K562 (cell line): ENCODE measurements at regions not wholly inside any gene's neighbourhood (a gene's known extent, or its start where the extent isn't known, plus 50 kb on each side); places are given as distances from the start of the nearest gene placed in this dataset.

Source experiments
- ATAC-seq: fragments of 200-7000 bp; cut with Tn5 transposase; 3 replicates; pipeline ENCODE4 v1.9.1; 2020; ENCODE audit warnings: moderate library complexity
- BruUV-seq: library from RNA; stranded (reverse); fragments of 400-500 nt; replicated peaks from 2 replicates; lab custom pipeline; 2021; lab: Mats Ljungman, UMichigan
- CTCF ChIA-PET: fragments of 300-600 bp; formaldehyde crosslinking; extraction: SDS; loops from one replicate; lab custom pipeline; 2021; ENCODE audit warnings: low intra/inter-chr PET ratio; lab: Yijun Ruan, JAX
- POLR2A ChIA-PET: fragments of 300-600, 350-650 bp; sonication (Branson Sonifier 250); formaldehyde crosslinking; extraction: SDS; loops from one replicate; lab custom pipeline; 2021; ENCODE audit warnings: antibody characterized with exemption, inconsistent platforms; lab: Yijun Ruan, JAX
- DNase-seq, 4 experiments: peaks; one replicate each; pipeline versions ENCODE4 v3.0.0 to v3.0.0-alpha.2; 2011 to 2018; ENCODE audit warnings: low spot score in 3 of 4, mixed read lengths in 3 of 4; ENCODE audit errors: extremely low read depth in 1 of 4
- FAIRE-seq: peaks from 2 replicates; lab custom pipeline; 2011; peaks lifted over from hg19 to GRCh38; lab: Jason Lieb, UNC
- H2AFZ ChIP-seq: 2 replicates; pipeline ENCODE4 v1.6.0; 2011; ENCODE audit warnings: low read depth, low read length, control low read depth, inconsistent platforms
- H3K27ac ChIP-seq: fragments of 200-600 bp; 3 replicates; pipeline ENCODE4 v1.8.0; 2011; ENCODE audit warnings: low read depth, mild to moderate bottlenecking, control low read depth, inconsistent platforms, low read length, moderate library complexity, mixed read lengths; ENCODE audit errors: extremely low read depth
- H3K27me3 ChIP-seq, 2 experiments: fragments of 300-600 bp in 1 of 2; 2 replicates in 1 of 2; 3 replicates in 1 of 2; pipeline versions ENCODE4 v1.6.0 to v1.8.0; 2011; ENCODE audit warnings: inconsistent platforms in 2 of 2, low read length in 2 of 2, mild to moderate bottlenecking in 1 of 2, mixed read lengths in 1 of 2, moderate library complexity in 1 of 2; ENCODE audit not compliant: control insufficient read depth in 2 of 2, insufficient read depth in 2 of 2
- H3K36me3 ChIP-seq: fragments of 300-600 bp; 3 replicates; pipeline ENCODE4 v1.8.0; 2011; ENCODE audit warnings: mild to moderate bottlenecking, low read length, inconsistent platforms; ENCODE audit not compliant: control insufficient read depth, insufficient read depth
- H3K4me1 ChIP-seq, 2 experiments: fragments of 200-600 bp in 1 of 2; replicated peaks in 1 of 2; 2 replicates in 1 of 2; 3 replicates in 1 of 2; pipeline versions ENCODE4 v1.5.1 to v1.8.0; 2011; ENCODE audit warnings: inconsistent platforms in 2 of 2, low read length in 2 of 2, mild to moderate bottlenecking in 1 of 2, mixed read lengths in 1 of 2, moderate library complexity in 1 of 2; ENCODE audit not compliant: control insufficient read depth in 2 of 2, insufficient read depth in 2 of 2
- H3K4me2 ChIP-seq: 2 replicates; pipeline ENCODE4 v1.6.1; 2011; ENCODE audit warnings: low read length, control low read depth, inconsistent platforms, mixed read lengths; ENCODE audit not compliant: insufficient read depth
- H3K4me3 ChIP-seq: fragments of 200-600 bp; sonication (generic), shearing (Covaris generic); 2 replicates; pipeline ENCODE4 v1.5.1; 2016; ENCODE audit warnings: control low read depth, inconsistent platforms
- H3K79me2 ChIP-seq: fragments of 200-600 bp; 3 replicates; pipeline ENCODE4 v1.8.0; 2011; ENCODE audit warnings: low read length, inconsistent platforms; ENCODE audit not compliant: control insufficient read depth, insufficient read depth
- H3K9ac ChIP-seq, 2 experiments: 2 replicates each; pipeline versions ENCODE4 v1.6.0 to v1.6.1; 2011; ENCODE audit warnings: low read depth in 2 of 2, low read length in 2 of 2, control low read depth in 1 of 2, inconsistent platforms in 1 of 2, mild to moderate bottlenecking in 1 of 2, mixed read lengths in 1 of 2; ENCODE audit not compliant: insufficient read depth in 1 of 2
- H3K9me1 ChIP-seq: one replicate; pipeline ENCODE4 v1.6.0; 2011; ENCODE audit warnings: inconsistent platforms, mild to moderate bottlenecking, low read length, moderate library complexity; ENCODE audit not compliant: control insufficient read depth, insufficient read depth
- H3K9me3 ChIP-seq: replicated peaks from 2 replicates; pipeline ENCODE4 v1.5.1; 2011; ENCODE audit warnings: low read depth, low read length, inconsistent platforms; ENCODE audit not compliant: control insufficient read depth, insufficient read depth
- H4K20me1 ChIP-seq: replicated peaks from 2 replicates; pipeline ENCODE4 v1.6.1; 2011; ENCODE audit warnings: low read length, inconsistent platforms, mixed read lengths; ENCODE audit not compliant: control insufficient read depth, insufficient read depth
- MTA2 ChIP-seq: fragments of 450-650 bp; IDR thresholded peaks from 2 replicates; pipeline ENCODE4 v1.6.1; 2016; ENCODE audit warnings: low read depth
- NFE2 ChIP-seq: IDR thresholded peaks from 2 replicates; pipeline ENCODE4 v1.6.1; 2014; ENCODE audit warnings: antibody characterized with exemption, low read depth
- PKNOX1 ChIP-seq: fragments of 450-650 bp; IDR thresholded peaks from 2 replicates; pipeline ENCODE4 v1.6.1; 2016
- ZNF134 ChIP-seq: fragments of 250-450 bp; sonication (Bioruptor Pico); conservative IDR thresholded peaks from 2 replicates; pipeline ENCODE4 v1.4.0; 2020
- ZNF184 ChIP-seq: sonication (generic); formaldehyde crosslinking; IDR thresholded peaks from 2 replicates; pipeline ENCODE4 v1.5.0; 2020; ENCODE audit warnings: missing genetic modification reagents
- ZNF212 ChIP-seq: fragments of 450-650 bp; formaldehyde crosslinking; IDR thresholded peaks from 2 replicates; pipeline ENCODE4 v1.4.0; 2020; ENCODE audit warnings: mild to moderate bottlenecking
- WGBS: fragments of 100-300 bp; shearing (Covaris generic); methylation state at CpG from one replicate; pipeline ENCODE4 v1.1.6; 2016; ENCODE audit warnings: low coverage, mixed read lengths; ENCODE audit not compliant: insufficient coverage; ENCODE audit errors: missing lambda C conversion rate; 5-methylcytosine and 5-hydroxymethylcytosine counted together
- in situ Hi-C: fragments of 300-500 bp; cut with MboI; formaldehyde crosslinking; loops from 4 replicates; pipeline ENCODE4 v1.15.0; 2018; ENCODE audit warnings: inconsistent platforms, mixed read lengths
- intact Hi-C: fragments of 100-400 bp; cut with micrococcal nuclease; formaldehyde crosslinking; loops from 2 replicates; pipeline ENCODE4 v1.14.2; 2022
- TF ChIP-seq, protein P1 (sequence below), 2 experiments: fragments of 450-650 bp in 1 of 2; sonication (generic) in 1 of 2; formaldehyde crosslinking in 1 of 2; IDR thresholded peaks in 1 of 2; conservative IDR thresholded peaks in 1 of 2; 2 replicates each; pipeline versions ENCODE4 v1.6.1 to v1.8.1; 2016 to 2023; ENCODE audit warnings: mild to moderate bottlenecking in 2 of 2, moderate library complexity in 2 of 2, inconsistent platforms in 1 of 2, missing genetic modification reagents in 1 of 2
- TF ChIP-seq, protein P2 (sequence below): fragments of 450-650 bp; formaldehyde crosslinking; conservative IDR thresholded peaks from 2 replicates; pipeline ENCODE4 v1.4.0; 2022; ENCODE audit warnings: mild to moderate bottlenecking, missing genetic modification characterization
- TF ChIP-seq, protein P3 (sequence below): fragments of 450-650 bp; formaldehyde crosslinking; IDR thresholded peaks from 2 replicates; pipeline ENCODE4 v1.4.0; 2022; ENCODE audit warnings: missing genetic modification characterization

DNA sequence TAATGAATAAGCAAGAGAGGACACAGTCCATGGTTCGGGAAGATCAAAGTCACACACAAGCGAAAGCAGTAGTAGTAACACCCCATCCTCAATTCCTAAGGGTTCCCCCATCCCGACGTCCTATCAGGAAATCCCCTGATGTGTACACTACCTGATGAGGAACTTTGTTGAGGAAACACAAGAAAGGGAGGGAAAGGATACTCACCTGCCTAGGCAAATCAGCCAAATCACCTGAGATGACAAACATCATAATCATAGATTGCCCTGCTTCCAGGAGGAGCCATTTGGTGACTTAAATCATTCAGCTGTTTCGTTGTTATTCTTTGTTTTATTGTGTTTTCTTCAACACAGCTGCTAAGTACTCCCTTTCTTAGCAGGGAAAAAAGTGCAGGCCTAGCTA lies 55.5 kb upstream of the SPOPL start:
- no peaks in the 10 kb centered on the region for H4K20me1 ChIP-seq
- POLR2A ChIA-PET: no interaction called here
- ATAC-seq (no peak), FAIRE-seq (no peak), DNase-seq (no peak)
- intact Hi-C loops (no loop called here), in situ Hi-C loops (no loop called here)
- no peak overlapping the region for H3K4me2 ChIP-seq
- H3K9me1 ChIP-seq: no peaks in the 10 kb centered on the region
- H2AFZ ChIP-seq: no peak overlapping the region
- no peak overlapping the region for H3K4me3 ChIP-seq
- H3K27me3 ChIP-seq: no peaks in the 10 kb centered on the region
- CTCF ChIA-PET: no interaction called here
- no peaks in the 10 kb centered on the region for H3K79me2 ChIP-seq
- H3K9me3 ChIP-seq: no peaks in the 10 kb centered on the region
- no peaks in the 10 kb centered on the region for H3K36me3 ChIP-seq
- H3K27ac ChIP-seq: no peak overlapping the region
- 51% methylated on average over 5 of the region's 5 CpGs for WGBS
- BruUV-seq: no TSS peak
- H3K4me1 ChIP-seq: peaks cover 0 to 3% of the 10 kb centered on the region in 2 experiments; a peak in 1 of 5 replicates
- no peak overlapping the region for H3K9ac ChIP-seq
- TF ChIP-seq ZNF134 (CRISPR knock-in tag) (no peak), ZNF184 (CRISPR knock-in tag) (no peak), MTA2 (no peak), NFE2 (no peak), PKNOX1 (no peak), ZNF212 (CRISPR knock-in tag) (no peak)
- TF ChIP-seq, protein P1, sequence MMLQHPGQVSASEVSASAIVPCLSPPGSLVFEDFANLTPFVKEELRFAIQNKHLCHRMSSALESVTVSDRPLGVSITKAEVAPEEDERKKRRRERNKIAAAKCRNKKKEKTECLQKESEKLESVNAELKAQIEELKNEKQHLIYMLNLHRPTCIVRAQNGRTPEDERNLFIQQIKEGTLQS (IDR thresholded peaks at IDR 0.05): no peak
- TF ChIP-seq, protein P1 (CRISPR knock-in tag; conservative IDR thresholded peaks at IDR 0.05): no peak
- TF ChIP-seq, protein P2, sequence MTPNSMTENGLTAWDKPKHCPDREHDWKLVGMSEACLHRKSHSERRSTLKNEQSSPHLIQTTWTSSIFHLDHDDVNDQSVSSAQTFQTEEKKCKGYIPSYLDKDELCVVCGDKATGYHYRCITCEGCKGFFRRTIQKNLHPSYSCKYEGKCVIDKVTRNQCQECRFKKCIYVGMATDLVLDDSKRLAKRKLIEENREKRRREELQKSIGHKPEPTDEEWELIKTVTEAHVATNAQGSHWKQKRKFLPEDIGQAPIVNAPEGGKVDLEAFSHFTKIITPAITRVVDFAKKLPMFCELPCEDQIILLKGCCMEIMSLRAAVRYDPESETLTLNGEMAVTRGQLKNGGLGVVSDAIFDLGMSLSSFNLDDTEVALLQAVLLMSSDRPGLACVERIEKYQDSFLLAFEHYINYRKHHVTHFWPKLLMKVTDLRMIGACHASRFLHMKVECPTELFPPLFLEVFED (CRISPR knock-in tag): no peak
- TF ChIP-seq, protein P3, sequence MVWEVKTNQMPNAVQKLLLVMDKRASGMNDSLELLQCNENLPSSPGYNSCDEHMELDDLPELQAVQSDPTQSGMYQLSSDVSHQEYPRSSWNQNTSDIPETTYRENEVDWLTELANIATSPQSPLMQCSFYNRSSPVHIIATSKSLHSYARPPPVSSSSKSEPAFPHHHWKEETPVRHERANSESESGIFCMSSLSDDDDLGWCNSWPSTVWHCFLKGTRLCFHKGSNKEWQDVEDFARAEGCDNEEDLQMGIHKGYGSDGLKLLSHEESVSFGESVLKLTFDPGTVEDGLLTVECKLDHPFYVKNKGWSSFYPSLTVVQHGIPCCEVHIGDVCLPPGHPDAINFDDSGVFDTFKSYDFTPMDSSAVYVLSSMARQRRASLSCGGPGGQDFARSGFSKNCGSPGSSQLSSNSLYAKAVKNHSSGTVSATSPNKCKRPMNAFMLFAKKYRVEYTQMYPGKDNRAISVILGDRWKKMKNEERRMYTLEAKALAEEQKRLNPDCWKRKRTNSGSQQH: no peak
